Neural cell (in vitro differentiated cells): ENCODE measurements at regions not wholly inside any gene's neighbourhood (a gene's known extent, or its start where the extent isn't known, plus 50 kb on each side); places are given as distances from the start of the nearest gene placed in this dataset.

Experiments used
- CTCF ChIP-seq: fragments of 450-650 bp; IDR thresholded peaks from 2 replicates; pipeline ENCODE4 v1.5.1; 2014; ENCODE audit warnings: antibody characterized with exemption, mild to moderate bottlenecking, moderate library complexity; ENCODE audit not compliant: poor library complexity, severe bottlenecking
- RAD21 ChIP-seq: fragments of 450-650 bp; conservative IDR thresholded peaks from 2 replicates; pipeline ENCODE4 v1.6.1; 2014; ENCODE audit warnings: antibody characterized with exemption, mild to moderate bottlenecking, moderate library complexity
- TF ChIP-seq, protein P1 (sequence below): IDR thresholded peaks from 2 replicates; pipeline ENCODE4 v1.6.1; 2012; ENCODE audit warnings: borderline replicate concordance

- no peak for TF ChIP-seq CTCF
- TF ChIP-seq, protein P1, sequence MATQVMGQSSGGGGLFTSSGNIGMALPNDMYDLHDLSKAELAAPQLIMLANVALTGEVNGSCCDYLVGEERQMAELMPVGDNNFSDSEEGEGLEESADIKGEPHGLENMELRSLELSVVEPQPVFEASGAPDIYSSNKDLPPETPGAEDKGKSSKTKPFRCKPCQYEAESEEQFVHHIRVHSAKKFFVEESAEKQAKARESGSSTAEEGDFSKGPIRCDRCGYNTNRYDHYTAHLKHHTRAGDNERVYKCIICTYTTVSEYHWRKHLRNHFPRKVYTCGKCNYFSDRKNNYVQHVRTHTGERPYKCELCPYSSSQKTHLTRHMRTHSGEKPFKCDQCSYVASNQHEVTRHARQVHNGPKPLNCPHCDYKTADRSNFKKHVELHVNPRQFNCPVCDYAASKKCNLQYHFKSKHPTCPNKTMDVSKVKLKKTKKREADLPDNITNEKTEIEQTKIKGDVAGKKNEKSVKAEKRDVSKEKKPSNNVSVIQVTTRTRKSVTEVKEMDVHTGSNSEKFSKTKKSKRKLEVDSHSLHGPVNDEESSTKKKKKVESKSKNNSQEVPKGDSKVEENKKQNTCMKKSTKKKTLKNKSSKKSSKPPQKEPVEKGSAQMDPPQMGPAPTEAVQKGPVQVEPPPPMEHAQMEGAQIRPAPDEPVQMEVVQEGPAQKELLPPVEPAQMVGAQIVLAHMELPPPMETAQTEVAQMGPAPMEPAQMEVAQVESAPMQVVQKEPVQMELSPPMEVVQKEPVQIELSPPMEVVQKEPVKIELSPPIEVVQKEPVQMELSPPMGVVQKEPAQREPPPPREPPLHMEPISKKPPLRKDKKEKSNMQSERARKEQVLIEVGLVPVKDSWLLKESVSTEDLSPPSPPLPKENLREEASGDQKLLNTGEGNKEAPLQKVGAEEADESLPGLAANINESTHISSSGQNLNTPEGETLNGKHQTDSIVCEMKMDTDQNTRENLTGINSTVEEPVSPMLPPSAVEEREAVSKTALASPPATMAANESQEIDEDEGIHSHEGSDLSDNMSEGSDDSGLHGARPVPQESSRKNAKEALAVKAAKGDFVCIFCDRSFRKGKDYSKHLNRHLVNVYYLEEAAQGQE: no peak
- TF ChIP-seq RAD21: no peak
Measured at GRCh38 chr3:115224687-115225086, 77.6 kb upstream of the ZBTB20 start.
